ENCODE measurements at regions not wholly inside any gene's neighbourhood (a gene's known extent, or its start where the extent isn't known, plus 50 kb on each side); places are given as distances from the start of the nearest gene placed in this dataset.
A peak's percentile ranks its signal among the peaks of the same experiment; 100 is the strongest.

- no peaks in the 10 kb centered on the region for H3K4me1 ChIP-seq (ENCODE audit: insufficient read depth)
- H3K4me2 ChIP-seq: no peak overlapping the region
- H3K9me2 ChIP-seq (replicated peaks; ENCODE audit: insufficient read depth): no peaks in the 10 kb centered on the region
- H3K27ac ChIP-seq: no peak overlapping the region
- no peak overlapping the region for H3K4me3 ChIP-seq
- WGBS (ENCODE audit: low lambda C conversion rate, missing lambda C conversion rate): 95% methylated on average over 2 of the region's 2 CpGs
- H3K27me3 ChIP-seq: no peaks in the 10 kb centered on the region
- H2AFZ ChIP-seq: no peak overlapping the region
- no peaks in the 10 kb centered on the region for H3K79me2 ChIP-seq
- H3K36me3 ChIP-seq (replicated peaks; ENCODE audit: insufficient read depth, low read depth): no peaks in the 10 kb centered on the region
- no peaks in the 10 kb centered on the region for H3K9me3 ChIP-seq (ENCODE audit: low read depth)
- no peaks in the 10 kb centered on the region for H4K20me1 ChIP-seq (ENCODE audit: insufficient read depth, poor library complexity, severe bottlenecking)
- TF ChIP-seq CTCF (IDR thresholded peaks at IDR 0.05; ENCODE audit: poor library complexity) (no peak), EZH2phosphoT487 (IDR thresholded peaks at IDR 0.05; ENCODE audit: low read depth, severe bottlenecking, unreplicated experiment) (no peak), EZH2 (IDR thresholded peaks at IDR 0.05; ENCODE audit: borderline replicate concordance) (no peak)
- DNase-seq (ENCODE audit: low spot score): no peak
Measured at GRCh38 chr10:109174526-109174925, 748.8 kb downstream of the XPNPEP1 start.

- Histone ChIP-seq H3K27me3 (no peaks in the 10 kb centered on the region), H4K20me1 (ENCODE audit: insufficient read depth, poor library complexity, severe bottlenecking) (no peaks in the 10 kb centered on the region), H3K4me1 (ENCODE audit: insufficient read depth) (no peaks in the 10 kb centered on the region), H3K4me3 (no peak overlapping the region), H3K36me3 (replicated peaks; ENCODE audit: insufficient read depth, low read depth) (no peaks in the 10 kb centered on the region), H3K27ac (no peak overlapping the region), H2AFZ (no peak overlapping the region), H3K4me2 (no peak overlapping the region), H3K9me3 (ENCODE audit: low read depth) (no peaks in the 10 kb centered on the region), H3K79me2 (no peaks in the 10 kb centered on the region), H3K9me2 (replicated peaks; ENCODE audit: insufficient read depth) (no peaks in the 10 kb centered on the region)
- DNase-seq (ENCODE audit: low spot score): no peak
- TF ChIP-seq EZH2 (IDR thresholded peaks at IDR 0.05; ENCODE audit: borderline replicate concordance): no peak
- no peak for TF ChIP-seq EZH2phosphoT487 (IDR thresholded peaks at IDR 0.05; ENCODE audit: low read depth, severe bottlenecking, unreplicated experiment)
- no peak for TF ChIP-seq CTCF (IDR thresholded peaks at IDR 0.05; ENCODE audit: poor library complexity)
- WGBS (ENCODE audit: low lambda C conversion rate, missing lambda C conversion rate): 46% methylated on average over 2 of the region's 2 CpGs
Measured at GRCh38 chr10:109173937-109174336, 749.4 kb downstream of the XPNPEP1 start.

GRCh38 chr10:109173121-109173520 lies 750.2 kb downstream of the XPNPEP1 start:
- Histone ChIP-seq H3K9me3 (ENCODE audit: low read depth) (no peaks in the 10 kb centered on the region), H3K27me3 (no peaks in the 10 kb centered on the region), H4K20me1 (ENCODE audit: insufficient read depth, poor library complexity, severe bottlenecking) (no peaks in the 10 kb centered on the region), H3K4me3 (no peak overlapping the region), H2AFZ (no peak overlapping the region), H3K4me2 (no peak overlapping the region), H3K36me3 (replicated peaks; ENCODE audit: insufficient read depth, low read depth) (no peaks in the 10 kb centered on the region), H3K9me2 (replicated peaks; ENCODE audit: insufficient read depth) (no peaks in the 10 kb centered on the region), H3K27ac (no peak overlapping the region), H3K79me2 (no peaks in the 10 kb centered on the region), H3K4me1 (ENCODE audit: insufficient read depth) (no peaks in the 10 kb centered on the region)
- 36% methylated on average over 2 of the region's 2 CpGs for WGBS (ENCODE audit: low lambda C conversion rate, missing lambda C conversion rate)
- TF ChIP-seq EZH2phosphoT487 (IDR thresholded peaks at IDR 0.05; ENCODE audit: low read depth, severe bottlenecking, unreplicated experiment) (no peak), CTCF (IDR thresholded peaks at IDR 0.05; ENCODE audit: poor library complexity) (no peak), EZH2 (IDR thresholded peaks at IDR 0.05; ENCODE audit: borderline replicate concordance) (no peak)
- peak; percentile 13 for DNase-seq (ENCODE audit: low spot score)

GRCh38 chr10:109166935-109167334 lies 756.4 kb downstream of the XPNPEP1 start:
- no peaks in the 10 kb centered on the region for H4K20me1 ChIP-seq (ENCODE audit: insufficient read depth, poor library complexity, severe bottlenecking)
- H3K36me3 ChIP-seq (replicated peaks; ENCODE audit: insufficient read depth, low read depth): no peaks in the 10 kb centered on the region
- no peak for TF ChIP-seq EZH2 (IDR thresholded peaks at IDR 0.05; ENCODE audit: borderline replicate concordance)
- TF ChIP-seq CTCF (IDR thresholded peaks at IDR 0.05; ENCODE audit: poor library complexity): no peak
- no peak for TF ChIP-seq EZH2phosphoT487 (IDR thresholded peaks at IDR 0.05; ENCODE audit: low read depth, severe bottlenecking, unreplicated experiment)
- no peaks in the 10 kb centered on the region for H3K9me2 ChIP-seq (replicated peaks; ENCODE audit: insufficient read depth)
- H3K4me2 ChIP-seq: no peak overlapping the region
- no peaks in the 10 kb centered on the region for H3K4me1 ChIP-seq (ENCODE audit: insufficient read depth)
- no peak overlapping the region for H2AFZ ChIP-seq
- no peaks in the 10 kb centered on the region for H3K27me3 ChIP-seq
- H3K9me3 ChIP-seq (ENCODE audit: low read depth): no peaks in the 10 kb centered on the region
- no peak overlapping the region for H3K4me3 ChIP-seq
- H3K27ac ChIP-seq: no peak overlapping the region
- no peak for DNase-seq (ENCODE audit: low spot score)
- H3K79me2 ChIP-seq: no peaks in the 10 kb centered on the region
